ENCODE measurements at regions not wholly inside any gene's neighbourhood (a gene's known extent, or its start where the extent isn't known, plus 50 kb on each side); places are given as distances from the start of the nearest gene placed in this dataset.

DNA sequence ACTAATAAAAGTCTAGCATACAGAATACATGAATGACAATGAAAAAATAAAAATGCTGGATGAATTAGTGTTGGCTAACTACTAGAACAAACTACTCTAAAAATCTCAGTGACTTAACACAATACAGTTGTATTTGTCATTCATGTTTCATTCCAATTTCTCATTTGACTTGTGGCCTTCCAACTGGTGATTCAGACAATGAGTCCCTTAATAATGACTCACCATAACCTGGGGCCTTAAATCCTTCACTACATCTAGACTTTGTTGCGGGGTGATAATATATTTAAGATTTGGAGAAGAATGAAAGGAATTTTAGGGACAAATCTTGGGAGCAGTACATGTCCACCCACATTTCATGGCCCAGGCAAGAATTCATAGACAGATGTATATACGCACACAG, 90.5 kb upstream of the POM121L12 start:
- Histone ChIP-seq H3K27ac (no peak overlapping the region), H3F3A (ENCODE audit: low read depth) (peaks cover 7% of the 10 kb centered on the region), H3K36me3 (no peaks in the 10 kb centered on the region), H3K27me3 (no peaks in the 10 kb centered on the region), H3K4me1 (peaks cover 12% of the 10 kb centered on the region), H2AFZ (replicated peaks) (no peak overlapping the region), H3K4me3 (no peak overlapping the region), H3K79me2 (ENCODE audit: low read depth) (no peaks in the 10 kb centered on the region), H3K4me2 (no peak overlapping the region), H3K9ac (no peak overlapping the region), H4K20me1 (ENCODE audit: low read depth) (no peaks in the 10 kb centered on the region), H3K9me3 (ENCODE audit: low read depth) (no peaks in the 10 kb centered on the region)
- no peak for DNase-seq (ENCODE audit: low spot score)
- no peak for TF ChIP-seq EZH2 (IDR thresholded peaks at IDR 0.05)
- no peak for TF ChIP-seq EZH2phosphoT487 (IDR thresholded peaks at IDR 0.05)
- TF ChIP-seq CTCF (IDR thresholded peaks at IDR 0.05): no peak
- H3K4me1 Mint-ChIP-seq: peaks cover 20% of the 10 kb centered on the region
- peaks cover 12% of the 10 kb centered on the region for H3K9me3 Mint-ChIP-seq
- H3K4me3 Mint-ChIP-seq: no peak overlapping the region
- H3K36me3 Mint-ChIP-seq: no peaks in the 10 kb centered on the region
- no peaks in the 10 kb centered on the region for H3K27me3 Mint-ChIP-seq (ENCODE audit: insufficient read depth, low read depth)
- no peak overlapping the region for H3K27ac Mint-ChIP-seq

DNA sequence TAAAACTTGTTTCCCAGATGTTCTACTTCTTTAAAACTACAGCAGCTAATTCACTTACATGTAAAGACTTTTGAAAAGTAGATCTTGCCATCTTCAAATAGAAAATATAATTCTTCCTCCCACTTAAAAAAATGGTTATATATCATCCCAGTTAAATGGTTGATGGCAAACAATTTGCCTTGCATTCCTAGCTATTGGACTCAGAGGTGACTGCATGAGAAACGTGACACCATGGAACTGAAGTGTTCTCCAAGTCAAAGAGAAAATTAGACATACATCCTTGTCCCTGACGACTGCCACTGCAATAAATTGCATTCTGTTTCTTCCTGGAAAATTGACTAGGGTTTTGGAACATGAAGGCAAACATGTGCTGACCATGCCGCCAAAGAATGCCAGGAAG, 95.0 kb upstream of the POM121L12 start:
- Mint-ChIP-seq H3K36me3 (no peaks in the 10 kb centered on the region), H3K4me3 (no peak overlapping the region), H3K27me3 (ENCODE audit: insufficient read depth, low read depth) (no peaks in the 10 kb centered on the region), H3K4me1 (peaks cover 2% of the 10 kb centered on the region), H3K27ac (no peak overlapping the region), H3K9me3 (peaks cover 2% of the 10 kb centered on the region)
- no peaks in the 10 kb centered on the region for H3K9me3 ChIP-seq (ENCODE audit: low read depth)
- no peaks in the 10 kb centered on the region for H3K36me3 ChIP-seq
- no peaks in the 10 kb centered on the region for H3K79me2 ChIP-seq (ENCODE audit: low read depth)
- no peaks in the 10 kb centered on the region for H4K20me1 ChIP-seq (ENCODE audit: low read depth)
- no peak for TF ChIP-seq EZH2 (IDR thresholded peaks at IDR 0.05)
- TF ChIP-seq EZH2phosphoT487 (IDR thresholded peaks at IDR 0.05): no peak
- no peak for TF ChIP-seq CTCF (IDR thresholded peaks at IDR 0.05)
- no peak overlapping the region for H3K9ac ChIP-seq
- no peaks in the 10 kb centered on the region for H3K4me1 ChIP-seq
- H3K4me2 ChIP-seq: no peak overlapping the region
- no peak overlapping the region for H3K27ac ChIP-seq
- no peak overlapping the region for H2AFZ ChIP-seq (replicated peaks)
- H3K4me3 ChIP-seq: no peak overlapping the region
- no peaks in the 10 kb centered on the region for H3K27me3 ChIP-seq
- H3F3A ChIP-seq (ENCODE audit: low read depth): no peaks in the 10 kb centered on the region
- DNase-seq (ENCODE audit: low spot score): no peak

GRCh38 chr7:52938455-52939133, 96.8 kb upstream of the POM121L12 start:
- Histone ChIP-seq H3K36me3 (no peaks in the 10 kb centered on the region), H3K9ac (no peak overlapping the region), H3K4me3 (no peak overlapping the region), H3F3A (ENCODE audit: low read depth) (no peaks in the 10 kb centered on the region), H3K79me2 (ENCODE audit: low read depth) (no peaks in the 10 kb centered on the region), H3K27me3 (no peaks in the 10 kb centered on the region), H3K4me1 (no peaks in the 10 kb centered on the region), H2AFZ (replicated peaks) (no peak overlapping the region), H4K20me1 (ENCODE audit: low read depth) (no peaks in the 10 kb centered on the region), H3K9me3 (ENCODE audit: low read depth) (no peaks in the 10 kb centered on the region), H3K4me2 (no peak overlapping the region), H3K27ac (no peak overlapping the region)
- no peak overlapping the region for H3K4me3 Mint-ChIP-seq
- H3K36me3 Mint-ChIP-seq: no peaks in the 10 kb centered on the region
- H3K4me1 Mint-ChIP-seq: peaks cover 2% of the 10 kb centered on the region
- peaks cover 4% of the 10 kb centered on the region for H3K9me3 Mint-ChIP-seq
- DNase-seq (ENCODE audit: low spot score): no peak
- H3K27ac Mint-ChIP-seq: no peak overlapping the region
- TF ChIP-seq CTCF (IDR thresholded peaks at IDR 0.05): no peak
- TF ChIP-seq EZH2 (IDR thresholded peaks at IDR 0.05): no peak
- TF ChIP-seq EZH2phosphoT487 (IDR thresholded peaks at IDR 0.05): no peak
- H3K27me3 Mint-ChIP-seq (ENCODE audit: insufficient read depth, low read depth): peaks cover 2% of the 10 kb centered on the region

Measured in neural progenitor cell (in vitro differentiated cells).